ENCODE measurements at regions not wholly inside any gene's neighbourhood (a gene's known extent, or its start where the extent isn't known, plus 50 kb on each side); places are given as distances from the start of the nearest gene placed in this dataset.

- TF ChIP-seq NRF1 (IDR thresholded peaks at IDR 0.05; ENCODE audit: low read depth, low read length) (no peak), POLR2AphosphoS5 (IDR thresholded peaks at IDR 0.05; ENCODE audit: low read depth, low read length) (peak; percentile 61; the same call in 1 of the 2 replicates), IRF3 (IDR thresholded peaks at IDR 0.05; ENCODE audit: low read depth, low read length) (no peak), TAF1 (IDR thresholded peaks at IDR 0.05; ENCODE audit: borderline replicate concordance, low read depth, low read length) (no peak), YY1 (IDR thresholded peaks at IDR 0.05; ENCODE audit: low read depth) (no peak), GABPA (IDR thresholded peaks at IDR 0.05; ENCODE audit: low read depth) (no peak), FOSL2 (IDR thresholded peaks at IDR 0.05; ENCODE audit: borderline replicate concordance, low read depth) (peak; percentile 70), ELF1 (IDR thresholded peaks at IDR 0.05) (no peak), SIN3A (IDR thresholded peaks at IDR 0.05; ENCODE audit: borderline replicate concordance, low read depth, low read length) (peak; percentile 35; the same call in 1 of the 2 replicates), CHD2 (IDR thresholded peaks at IDR 0.05; ENCODE audit: low read length, partially characterized antibody) (no peak)
These were observed 215.7 kb upstream of the ELL2 start (continued) for GRCh38 chr5:96177303-96177869.

- H3K4me1 ChIP-seq (ENCODE audit: control insufficient read depth in 1 of 2, insufficient read depth in 2 of 2, low read depth in 1 of 2, low read length in 1 of 2): peaks cover 0 to 16% of the 10 kb centered on the region in 2 experiments; a peak in 2 of 4 replicates
- H3K27me3 ChIP-seq (ENCODE audit: insufficient read depth): no peaks in the 10 kb centered on the region
- peak overlapping the region; percentile 50 to 64; a peak in 2 of 4 replicates for H3K27ac ChIP-seq (ENCODE audit: low read depth in 2 of 2, low read length in 1 of 2)
- H4K20me1 ChIP-seq (ENCODE audit: insufficient read depth): no peaks in the 10 kb centered on the region
- no peak overlapping the region for H3K4me3 ChIP-seq (ENCODE audit: low read depth in 2 of 2, low read length in 1 of 2)
- CTCF ChIA-PET: interaction anchor here (0.7 kb wide), 1 partner anchor 10 kb away, joined by 3 read pairs; no protein-coding TSS in a partner anchor
- WGBS (ENCODE audit: low lambda C conversion rate): 66% methylated on average over 2 of the region's 2 CpGs
- no peak for TF ChIP-seq FOXM1 (IDR thresholded peaks at IDR 0.05; ENCODE audit: low read depth)
- TF ChIP-seq MAX (IDR thresholded peaks at IDR 0.05; ENCODE audit: low read depth): peak; percentile 52; the same call in 1 of the 2 replicates
- peak; percentile 70 for TF ChIP-seq NFIC (IDR thresholded peaks at IDR 0.05; ENCODE audit: borderline replicate concordance)
- peak; percentile 19; the same call in 1 of the 2 replicates for TF ChIP-seq TEAD4 (IDR thresholded peaks at IDR 0.05; ENCODE audit: borderline replicate concordance, insufficient read depth)
- TF ChIP-seq JUND (IDR thresholded peaks at IDR 0.05): peak; percentile 21; the same call in 1 of the 2 replicates
- TF ChIP-seq PBX3 (IDR thresholded peaks at IDR 0.05): peak; percentile 17; the same call in 1 of the 2 replicates
- no peak for TF ChIP-seq EZH2phosphoT487 (IDR thresholded peaks at IDR 0.05; ENCODE audit: borderline replicate concordance, low read depth)
- no peak for TF ChIP-seq POLR2AphosphoS5 (IDR thresholded peaks at IDR 0.05; ENCODE audit: low read depth, low read length)
- peak; percentile 64 for TF ChIP-seq TCF12 (IDR thresholded peaks at IDR 0.05)
- no peak for TF ChIP-seq CTCF (IDR thresholded peaks at IDR 0.05)
- peak in 1 of 2 experiments; percentile 38; a peak in 1 of 4 replicates for TF ChIP-seq EP300 (IDR thresholded peaks at IDR 0.05; ENCODE audit: borderline replicate concordance in 1 of 2, low read depth in 1 of 2, low read length in 1 of 2)
- H3F3A ChIP-seq (replicated peaks; ENCODE audit: insufficient read depth): peaks cover 26% of the 10 kb centered on the region
- no peaks in the 10 kb centered on the region for H3K36me3 ChIP-seq (replicated peaks in 1 of 2; ENCODE audit: control insufficient read depth in 1 of 2, insufficient read depth in 2 of 2, low read length in 1 of 2)
- no peak overlapping the region for H2AFZ ChIP-seq (ENCODE audit: low read depth)
- no peaks in the 10 kb centered on the region for H3K9me3 ChIP-seq
- no peak for DNase-seq
- no peaks in the 10 kb centered on the region for H3K9me2 ChIP-seq
- H3K79me2 ChIP-seq (ENCODE audit: insufficient read depth): no peaks in the 10 kb centered on the region
- POLR2A ChIA-PET: no interaction called here
- H3K4me2 ChIP-seq: no peak overlapping the region
- H3K9ac ChIP-seq: no peak overlapping the region
These were observed 214.4 kb upstream of the ELL2 start for GRCh38 chr5:96176022-96176421.

Data from SK-N-SH (cell line).